Nephron (organoid): ENCODE measurements at regions not wholly inside any gene's neighbourhood (a gene's known extent, or its start where the extent isn't known, plus 50 kb on each side); places are given as distances from the start of the nearest gene placed in this dataset.

ENCODE experiments used
- H3K27ac Mint-ChIP-seq, 3 experiments: 2 replicates each; pipeline ENCODE4 v1.8.0; 2020; ENCODE audit warnings: mixed read lengths in 3 of 3, mild to moderate bottlenecking in 2 of 3, moderate library complexity in 1 of 3
- H3K27me3 Mint-ChIP-seq: 2 replicates; pipeline ENCODE4 v1.8.0; 2021; ENCODE audit warnings: low read depth, mild to moderate bottlenecking, moderate library complexity, mixed read lengths
- H3K36me3 Mint-ChIP-seq: 2 replicates; pipeline ENCODE4 v1.8.0; 2020; ENCODE audit warnings: low read depth, mixed read lengths
- H3K4me1 Mint-ChIP-seq: 2 replicates; pipeline ENCODE4 v1.8.0; 2020; ENCODE audit warnings: mixed read lengths
- H3K4me3 Mint-ChIP-seq, 3 experiments: 2 replicates each; pipeline ENCODE4 v1.8.0; 2020; ENCODE audit warnings: mild to moderate bottlenecking in 3 of 3, mixed read lengths in 3 of 3, moderate library complexity in 2 of 3
- H3K9me3 Mint-ChIP-seq: 2 replicates; pipeline ENCODE4 v1.8.0; 2020; ENCODE audit warnings: mixed read lengths
- CTCF ChIP-seq, 3 experiments: fragments of 200-600 bp; sonication (generic); IDR thresholded peaks; one replicate each; pipeline ENCODE4 v1.5.0; 2021; ENCODE audit warnings: antibody characterized with exemption in 3 of 3; ENCODE audit not compliant: unreplicated experiment in 3 of 3

GRCh38 chr5:174789596-174789995 lies 65.2 kb downstream of the MSX2 start:
- no peaks in the 10 kb centered on the region for H3K4me1 Mint-ChIP-seq
- no peak overlapping the region for H3K4me3 Mint-ChIP-seq
- peaks cover 14% of the 10 kb centered on the region for H3K9me3 Mint-ChIP-seq
- peaks cover 4% of the 10 kb centered on the region for H3K27me3 Mint-ChIP-seq
- TF ChIP-seq CTCF (IDR thresholded peaks at IDR 0.05; ENCODE audit: unreplicated experiment in 3 of 3) = no peak
- no peaks in the 10 kb centered on the region for H3K36me3 Mint-ChIP-seq
- H3K27ac Mint-ChIP-seq = no peak overlapping the region

DNA sequence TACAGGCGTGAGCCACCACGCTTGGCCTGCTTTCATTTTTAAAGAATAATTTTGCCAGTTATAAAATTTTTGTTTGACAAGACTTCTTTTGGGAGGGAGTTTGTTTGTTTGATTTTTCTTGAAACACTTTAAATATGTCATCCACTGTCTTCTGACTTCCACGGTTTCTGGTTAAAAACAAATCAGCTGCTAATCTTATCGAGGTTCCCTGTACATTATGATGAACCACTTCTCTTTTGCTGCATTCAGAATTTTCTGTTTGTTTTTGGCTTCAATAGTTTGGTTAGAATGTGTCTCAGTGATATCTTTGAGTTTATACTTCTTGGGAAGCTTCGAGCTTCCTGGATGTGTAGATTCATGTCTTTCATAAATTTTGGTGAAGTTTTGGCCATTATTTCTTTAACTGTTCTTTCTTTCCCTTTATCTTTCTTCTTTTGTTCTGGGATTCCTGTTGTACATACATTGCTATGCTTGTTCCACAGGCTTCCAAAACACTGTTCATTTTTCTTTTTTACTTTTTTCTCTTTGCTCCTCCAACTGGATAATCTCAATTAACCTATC lies 60.8 kb downstream of the MSX2 start:
- peaks cover 8% of the 10 kb centered on the region for H3K27me3 Mint-ChIP-seq
- TF ChIP-seq CTCF (IDR thresholded peaks at IDR 0.05; ENCODE audit: unreplicated experiment in 3 of 3) = no peak
- H3K9me3 Mint-ChIP-seq = peaks cover 19% of the 10 kb centered on the region

More for the DNA sequence above, 60.8 kb downstream of the MSX2 start:
- Mint-ChIP-seq H3K36me3 (no peaks in the 10 kb centered on the region), H3K4me3 (no peak overlapping the region), H3K4me1 (no peaks in the 10 kb centered on the region), H3K27ac (no peak overlapping the region)
